ENCODE measurements at regions not wholly inside any gene's neighbourhood (a gene's known extent, or its start where the extent isn't known, plus 50 kb on each side); places are given as distances from the start of the nearest gene placed in this dataset.

DNA sequence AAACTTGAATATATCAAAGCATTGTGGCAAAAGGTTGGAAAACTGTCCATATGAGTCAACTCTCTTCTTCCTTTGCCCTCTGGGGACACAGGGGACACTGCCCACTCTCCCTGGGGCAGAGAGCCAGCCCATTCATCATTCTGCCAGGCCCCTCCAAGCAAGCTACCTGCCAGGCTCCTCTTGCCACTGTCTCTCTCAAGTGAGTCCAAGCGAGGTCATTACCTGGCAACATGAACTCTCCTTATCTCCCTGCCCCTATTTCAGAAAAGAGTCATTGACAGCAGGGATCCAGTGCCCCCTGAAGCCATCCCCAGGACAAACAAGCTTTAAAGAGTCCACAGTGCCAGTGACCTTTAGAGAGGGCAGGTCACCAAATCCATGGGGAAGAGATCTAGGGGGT, 312.7 kb upstream of the PPARGC1A start:
- Histone ChIP-seq H3K27me3 (replicated peaks; ENCODE audit: control insufficient read depth, insufficient read depth, low read length) (no peaks in the 10 kb centered on the region), H3K4me1 (no peaks in the 10 kb centered on the region), H3K4me3 (ENCODE audit: low read depth, low read length) (no peak overlapping the region), H3K36me3 (ENCODE audit: control insufficient read depth, insufficient read depth, low read length) (no peaks in the 10 kb centered on the region), H3K9me3 (no peaks in the 10 kb centered on the region)
- Mint-ChIP-seq H3K4me3 (ENCODE audit: unreplicated experiment) (no peak overlapping the region), H3K4me1 (ENCODE audit: low read depth, unreplicated experiment) (no peaks in the 10 kb centered on the region), H3K9me3 (ENCODE audit: unreplicated experiment) (no peaks in the 10 kb centered on the region), H3K27me3 (ENCODE audit: insufficient read depth, unreplicated experiment) (no peaks in the 10 kb centered on the region), H3K36me3 (ENCODE audit: insufficient read depth, unreplicated experiment) (no peaks in the 10 kb centered on the region), H3K27ac (ENCODE audit: unreplicated experiment) (no peak overlapping the region)
- no peak for DNase-seq
- ChIA-PET CTCF (no interaction called here), POLR2A (no interaction called here)
- no TSS peak for BruUV-seq (replicated peaks)
- TF ChIP-seq, protein P1, sequence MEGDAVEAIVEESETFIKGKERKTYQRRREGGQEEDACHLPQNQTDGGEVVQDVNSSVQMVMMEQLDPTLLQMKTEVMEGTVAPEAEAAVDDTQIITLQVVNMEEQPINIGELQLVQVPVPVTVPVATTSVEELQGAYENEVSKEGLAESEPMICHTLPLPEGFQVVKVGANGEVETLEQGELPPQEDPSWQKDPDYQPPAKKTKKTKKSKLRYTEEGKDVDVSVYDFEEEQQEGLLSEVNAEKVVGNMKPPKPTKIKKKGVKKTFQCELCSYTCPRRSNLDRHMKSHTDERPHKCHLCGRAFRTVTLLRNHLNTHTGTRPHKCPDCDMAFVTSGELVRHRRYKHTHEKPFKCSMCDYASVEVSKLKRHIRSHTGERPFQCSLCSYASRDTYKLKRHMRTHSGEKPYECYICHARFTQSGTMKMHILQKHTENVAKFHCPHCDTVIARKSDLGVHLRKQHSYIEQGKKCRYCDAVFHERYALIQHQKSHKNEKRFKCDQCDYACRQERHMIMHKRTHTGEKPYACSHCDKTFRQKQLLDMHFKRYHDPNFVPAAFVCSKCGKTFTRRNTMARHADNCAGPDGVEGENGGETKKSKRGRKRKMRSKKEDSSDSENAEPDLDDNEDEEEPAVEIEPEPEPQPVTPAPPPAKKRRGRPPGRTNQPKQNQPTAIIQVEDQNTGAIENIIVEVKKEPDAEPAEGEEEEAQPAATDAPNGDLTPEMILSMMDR (IDR thresholded peaks at IDR 0.05; ENCODE audit: insufficient read depth in 1 of 2, low read depth in 1 of 2, low read length in 1 of 2, severe bottlenecking in 1 of 2, unreplicated experiment in 1 of 2), result no peak
- intact Hi-C loops (cut with micrococcal nuclease; ENCODE audit: unreplicated experiment), result no loop called here

DNA sequence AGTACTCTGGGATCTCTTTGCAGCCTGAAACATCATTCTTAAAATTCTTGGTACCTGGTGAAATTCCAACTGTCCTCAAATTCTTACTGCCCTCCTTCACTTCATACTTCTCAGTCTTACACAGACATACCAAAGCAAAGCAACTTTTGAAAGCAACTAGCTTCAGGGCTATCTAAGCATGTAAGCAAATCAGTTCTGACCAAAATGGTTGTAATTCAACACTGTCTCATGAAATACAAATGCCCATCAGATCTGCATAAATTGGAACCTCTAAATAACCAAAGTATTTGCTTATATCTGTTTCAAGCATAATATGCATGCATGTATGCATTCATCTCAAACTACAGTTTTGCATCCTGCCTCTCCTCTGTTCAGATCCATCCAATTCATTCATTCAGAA, 308.1 kb upstream of the PPARGC1A start:
- CTCF ChIA-PET, result no interaction called here
- POLR2A ChIA-PET, result no interaction called here
- Mint-ChIP-seq H3K36me3 (ENCODE audit: insufficient read depth, unreplicated experiment) (no peaks in the 10 kb centered on the region), H3K9me3 (ENCODE audit: unreplicated experiment) (no peaks in the 10 kb centered on the region), H3K4me1 (ENCODE audit: low read depth, unreplicated experiment) (no peaks in the 10 kb centered on the region), H3K27ac (ENCODE audit: unreplicated experiment) (no peak overlapping the region), H3K4me3 (ENCODE audit: unreplicated experiment) (no peak overlapping the region), H3K27me3 (ENCODE audit: insufficient read depth, unreplicated experiment) (peaks cover 3% of the 10 kb centered on the region)
- intact Hi-C loops (cut with micrococcal nuclease; ENCODE audit: unreplicated experiment), result no loop called here
- Histone ChIP-seq H3K4me3 (ENCODE audit: low read depth, low read length) (no peak overlapping the region), H3K27me3 (replicated peaks; ENCODE audit: control insufficient read depth, insufficient read depth, low read length) (no peaks in the 10 kb centered on the region), H3K9me3 (no peaks in the 10 kb centered on the region), H3K4me1 (no peaks in the 10 kb centered on the region), H3K36me3 (ENCODE audit: control insufficient read depth, insufficient read depth, low read length) (no peaks in the 10 kb centered on the region)
- BruUV-seq (replicated peaks), result no TSS peak
- TF ChIP-seq, protein P1 (IDR thresholded peaks at IDR 0.05; ENCODE audit: insufficient read depth in 1 of 2, low read depth in 1 of 2, low read length in 1 of 2, severe bottlenecking in 1 of 2, unreplicated experiment in 1 of 2), result no peak
- DNase-seq, result no peak

DNA sequence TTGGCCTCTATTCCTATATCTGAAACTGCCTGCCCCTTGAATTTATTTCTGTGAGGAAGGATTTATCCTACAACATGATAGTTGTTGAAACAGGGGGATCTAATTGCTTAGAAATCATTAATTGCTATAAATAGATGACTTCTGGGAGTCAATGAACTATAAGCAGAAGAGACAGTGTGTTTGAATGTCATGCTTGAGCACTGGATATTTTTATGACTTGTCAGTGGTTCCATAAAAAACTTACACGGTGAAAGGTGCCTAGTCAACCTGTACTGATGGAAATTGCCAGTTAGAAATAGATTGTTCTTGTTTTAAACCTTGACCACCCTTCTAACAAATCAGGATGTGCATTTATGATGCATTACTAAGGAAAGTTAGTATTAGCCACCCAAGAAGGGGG, 306.9 kb upstream of the PPARGC1A start:
- no peak overlapping the region for H3K4me3 Mint-ChIP-seq (ENCODE audit: unreplicated experiment)
- no peak overlapping the region for H3K27ac Mint-ChIP-seq (ENCODE audit: unreplicated experiment)
- no peaks in the 10 kb centered on the region for H3K9me3 ChIP-seq
- intact Hi-C loops (cut with micrococcal nuclease; ENCODE audit: unreplicated experiment), result no loop called here
- no peaks in the 10 kb centered on the region for H3K4me1 Mint-ChIP-seq (ENCODE audit: low read depth, unreplicated experiment)
- no peaks in the 10 kb centered on the region for H3K36me3 Mint-ChIP-seq (ENCODE audit: insufficient read depth, unreplicated experiment)
- H3K27me3 Mint-ChIP-seq (ENCODE audit: insufficient read depth, unreplicated experiment), result peaks cover 6% of the 10 kb centered on the region
- ChIA-PET POLR2A (no interaction called here), CTCF (no interaction called here)
- DNase-seq, result no peak
- H3K9me3 Mint-ChIP-seq (ENCODE audit: unreplicated experiment), result no peaks in the 10 kb centered on the region
- H3K4me1 ChIP-seq, result no peaks in the 10 kb centered on the region
- no peaks in the 10 kb centered on the region for H3K36me3 ChIP-seq (ENCODE audit: control insufficient read depth, insufficient read depth, low read length)
- H3K4me3 ChIP-seq (ENCODE audit: low read depth, low read length), result no peak overlapping the region
- BruUV-seq (replicated peaks), result no TSS peak
- no peaks in the 10 kb centered on the region for H3K27me3 ChIP-seq (replicated peaks; ENCODE audit: control insufficient read depth, insufficient read depth, low read length)
- TF ChIP-seq, protein P1 (IDR thresholded peaks at IDR 0.05; ENCODE audit: insufficient read depth in 1 of 2, low read depth in 1 of 2, low read length in 1 of 2, severe bottlenecking in 1 of 2, unreplicated experiment in 1 of 2), result no peak
